ENCODE measurements at regions not wholly inside any gene's neighbourhood (a gene's known extent, or its start where the extent isn't known, plus 50 kb on each side); places are given as distances from the start of the nearest gene placed in this dataset. TPM values are rescaled to one million over a fixed set of nuclear protein-coding genes. Genes with fewer than 3 reads are reported as not detected.
"Not testable (repeated sequence)": the region's sequence is repeated elsewhere in the genome, so short reads cannot be mapped to it uniquely, and the experiment has no call there.

DNA sequence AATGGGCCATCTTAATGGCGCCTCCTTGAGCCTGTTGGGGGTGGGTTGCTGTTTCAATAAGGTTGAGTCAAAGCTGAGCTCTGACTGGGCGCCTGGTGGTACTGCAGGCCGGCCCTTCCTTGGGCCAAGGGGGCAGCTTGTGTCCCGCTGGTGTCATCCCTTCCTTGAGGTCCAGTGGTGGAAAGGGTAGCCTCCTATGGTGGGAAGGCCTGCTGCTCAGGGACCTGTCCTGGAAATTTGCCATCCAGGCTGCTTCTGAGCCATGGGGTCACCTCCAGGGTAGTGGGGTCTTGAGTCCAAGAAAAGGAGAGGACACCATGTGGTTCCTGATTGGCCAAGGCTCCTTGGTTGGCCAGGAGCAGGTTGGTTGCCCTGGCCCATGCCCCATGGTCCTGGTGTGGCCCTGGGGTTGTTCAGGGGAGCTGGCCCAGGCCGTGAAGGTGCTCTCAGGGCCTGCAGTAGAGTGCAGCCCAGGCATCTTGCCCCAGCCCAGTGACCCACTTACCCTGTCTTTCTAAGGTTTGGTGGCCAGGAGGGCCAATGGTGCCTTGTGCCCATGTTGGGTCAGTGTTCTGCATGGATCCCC, 188.7 kb downstream of the UBE3A start:
- Histone ChIP-seq H3K9me3 (ENCODE audit: control insufficient read depth, insufficient read depth, low read length) (peaks cover 75% of the 10 kb centered on the region), H3K27me3 (ENCODE audit: control insufficient read depth, insufficient read depth, low read length) (no peaks in the 10 kb centered on the region), H3K4me3 (ENCODE audit: low read depth, low read length) (no peak overlapping the region), H3K27ac (ENCODE audit: low read depth, low read length) (no peak overlapping the region)
- TF ChIP-seq CTCF (IDR thresholded peaks at IDR 0.05; ENCODE audit: low read depth, low read length): no peak
- CTCF ChIA-PET: no interaction called here
- POLR2A ChIA-PET: no interaction called here
- no peak for DNase-seq (ENCODE audit: low read depth, low spot score)

GRCh38 chr15:25250906-25251622, 187.8 kb downstream of the UBE3A start:
- ChIA-PET POLR2A (no interaction called here), CTCF (no interaction called here)
- Histone ChIP-seq H3K27ac (ENCODE audit: low read depth, low read length) (no peak overlapping the region), H3K27me3 (ENCODE audit: control insufficient read depth, insufficient read depth, low read length) (no peaks in the 10 kb centered on the region), H3K4me3 (ENCODE audit: low read depth, low read length) (no peak overlapping the region), H3K9me3 (ENCODE audit: control insufficient read depth, insufficient read depth, low read length) (peaks cover 65% of the 10 kb centered on the region)
- no peak for DNase-seq (ENCODE audit: low read depth, low spot score)
- no peak for TF ChIP-seq CTCF (IDR thresholded peaks at IDR 0.05; ENCODE audit: low read depth, low read length)

GRCh38 chr15:25251700-25252390, 187.0 kb downstream of the UBE3A start:
- no peak overlapping the region for H3K4me3 ChIP-seq (ENCODE audit: low read depth, low read length)
- H3K27me3 ChIP-seq (ENCODE audit: control insufficient read depth, insufficient read depth, low read length): no peaks in the 10 kb centered on the region
- TF ChIP-seq CTCF (IDR thresholded peaks at IDR 0.05; ENCODE audit: low read depth, low read length): no peak
- peaks cover 57% of the 10 kb centered on the region for H3K9me3 ChIP-seq (ENCODE audit: control insufficient read depth, insufficient read depth, low read length)
- POLR2A ChIA-PET: no interaction called here
- no peak overlapping the region for H3K27ac ChIP-seq (ENCODE audit: low read depth, low read length)
- CTCF ChIA-PET: no interaction called here
- DNase-seq (ENCODE audit: low read depth, low spot score): no peak

- H3K27me3 ChIP-seq (ENCODE audit: control insufficient read depth, insufficient read depth, low read length); H3K4me3 ChIP-seq (ENCODE audit: low read depth, low read length); DNase-seq (ENCODE audit: low read depth, low spot score); CTCF ChIA-PET; H3K27ac ChIP-seq (ENCODE audit: low read depth, low read length); POLR2A ChIA-PET: not testable (repeated sequence)
- H3K9me3 ChIP-seq (ENCODE audit: control insufficient read depth, insufficient read depth, low read length): peaks cover 43% of the 10 kb centered on the region
Observed at GRCh38 chr15:25253048-25253973, 185.5 kb downstream of the UBE3A start.

DNA sequence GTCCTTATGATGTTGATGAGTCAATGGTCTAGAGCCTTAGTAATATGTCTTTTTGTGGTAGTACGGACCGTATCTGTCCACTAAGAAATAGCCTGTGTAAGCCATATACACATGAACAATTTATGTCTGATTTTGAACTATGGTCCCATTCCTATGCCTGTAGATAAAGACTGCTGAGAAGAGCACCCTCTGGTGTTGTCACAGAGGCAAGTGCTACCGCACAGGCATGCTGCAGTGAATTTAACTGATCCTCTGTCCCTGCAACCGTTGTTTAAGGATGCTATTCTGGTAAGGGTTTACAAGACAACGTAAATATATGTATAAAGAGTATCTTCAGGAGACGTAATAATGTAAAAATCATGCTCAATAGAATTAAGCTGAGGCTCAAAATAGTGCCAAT, 170.7 kb downstream of the UBE3A start:
- ChIA-PET CTCF (no interaction called here), POLR2A (no interaction called here)
- H3K4me3 ChIP-seq (ENCODE audit: low read depth, low read length): no peak overlapping the region
- H3K27ac ChIP-seq (ENCODE audit: low read depth, low read length): no peak overlapping the region
- H3K9me3 ChIP-seq (ENCODE audit: control insufficient read depth, insufficient read depth, low read length): no peaks in the 10 kb centered on the region
- H3K27me3 ChIP-seq (ENCODE audit: control insufficient read depth, insufficient read depth, low read length): no peaks in the 10 kb centered on the region
- TF ChIP-seq CTCF (IDR thresholded peaks at IDR 0.05; ENCODE audit: low read depth, low read length): no peak
- no peak for DNase-seq (ENCODE audit: low read depth, low spot score)

Small RNAs in the stretch of these regions (small RNA-seq; reads per million reads assigned to genes)
- gene RF00105 (ENCODE audit: insufficient read length, low read depth) (not detected), gene SNORD115-1 (ENCODE audit: insufficient read length, low read depth) (not detected), gene SNORD115-10 (ENCODE audit: insufficient read length, low read depth) (not detected), gene SNORD115-11 (ENCODE audit: insufficient read length, low read depth) (not detected), gene SNORD115-12 (ENCODE audit: insufficient read length, low read depth) (not detected), gene SNORD115-14 (ENCODE audit: insufficient read length, low read depth) (not detected), gene SNORD115-15 (ENCODE audit: insufficient read length, low read depth) (not detected), gene SNORD115-16 (ENCODE audit: insufficient read length, low read depth) (not detected), gene SNORD115-17 (ENCODE audit: insufficient read length, low read depth) (not detected), gene SNORD115-18 (ENCODE audit: insufficient read length, low read depth) (not detected), gene SNORD115-19 (ENCODE audit: insufficient read length, low read depth) (not detected), gene SNORD115-2 (ENCODE audit: insufficient read length, low read depth) (not detected), gene SNORD115-20 (ENCODE audit: insufficient read length, low read depth) (not detected), gene SNORD115-21 (ENCODE audit: insufficient read length, low read depth) (not detected), gene SNORD115-22 (ENCODE audit: insufficient read length, low read depth) (not detected), gene SNORD115-23 (ENCODE audit: insufficient read length, low read depth) (not detected), gene SNORD115-24 (ENCODE audit: insufficient read length, low read depth) (not detected), gene SNORD115-25 (ENCODE audit: insufficient read length, low read depth) (not detected), gene SNORD115-27 (ENCODE audit: insufficient read length, low read depth) (not detected), gene SNORD115-28 (ENCODE audit: insufficient read length, low read depth) (not detected), gene SNORD115-29 (ENCODE audit: insufficient read length, low read depth) (not detected), gene SNORD115-3 (ENCODE audit: insufficient read length, low read depth) (not detected), gene SNORD115-30 (ENCODE audit: insufficient read length, low read depth) (not detected), gene SNORD115-31 (ENCODE audit: insufficient read length, low read depth) (not detected), gene SNORD115-32 (ENCODE audit: insufficient read length, low read depth) (not detected), gene SNORD115-33 (ENCODE audit: insufficient read length, low read depth) (not detected), gene SNORD115-34 (ENCODE audit: insufficient read length, low read depth) (not detected), gene SNORD115-35 (ENCODE audit: insufficient read length, low read depth) (not detected), gene SNORD115-36 (ENCODE audit: insufficient read length, low read depth) (not detected), gene SNORD115-37 (ENCODE audit: insufficient read length, low read depth) (not detected), gene SNORD115-38 (ENCODE audit: insufficient read length, low read depth) (not detected), gene SNORD115-39 (ENCODE audit: insufficient read length, low read depth) (not detected), gene SNORD115-4 (ENCODE audit: insufficient read length, low read depth) (not detected), gene SNORD115-40 (ENCODE audit: insufficient read length, low read depth) (not detected), gene SNORD115-41 (ENCODE audit: insufficient read length, low read depth) (not detected), gene SNORD115-42 (ENCODE audit: insufficient read length, low read depth) (not detected), gene SNORD115-43 (ENCODE audit: insufficient read length, low read depth) (not detected), gene SNORD115-44 (ENCODE audit: insufficient read length, low read depth) (not detected), gene SNORD115-45 (ENCODE audit: insufficient read length, low read depth) (not detected), gene SNORD115-46 (ENCODE audit: insufficient read length, low read depth) (not detected), gene SNORD115-47 (ENCODE audit: insufficient read length, low read depth) (not detected), gene SNORD115-5 (ENCODE audit: insufficient read length, low read depth) (not detected), gene SNORD115-6 (ENCODE audit: insufficient read length, low read depth) (not detected), gene SNORD115-7 (ENCODE audit: insufficient read length, low read depth) (not detected), gene SNORD115-8 (ENCODE audit: insufficient read length, low read depth) (not detected), gene SNORD115-9 (ENCODE audit: insufficient read length, low read depth) (not detected), gene SNORD116-1 (ENCODE audit: insufficient read length, low read depth) (not detected), gene SNORD116-10 (ENCODE audit: insufficient read length, low read depth) (not detected), gene SNORD116-11 (ENCODE audit: insufficient read length, low read depth) (1.1 reads per million), gene SNORD116-12 (ENCODE audit: insufficient read length, low read depth) (1.3 reads per million), gene SNORD116-13 (ENCODE audit: insufficient read length, low read depth) (not detected), gene SNORD116-14 (ENCODE audit: insufficient read length, low read depth) (not detected), gene SNORD116-15 (ENCODE audit: insufficient read length, low read depth) (not detected), gene SNORD116-16 (ENCODE audit: insufficient read length, low read depth) (not detected), gene SNORD116-17 (ENCODE audit: insufficient read length, low read depth) (not detected), gene SNORD116-18 (ENCODE audit: insufficient read length, low read depth) (not detected), gene SNORD116-19 (ENCODE audit: insufficient read length, low read depth) (not detected), gene SNORD116-2 (ENCODE audit: insufficient read length, low read depth) (not detected), gene SNORD116-22 (ENCODE audit: insufficient read length, low read depth) (not detected), gene SNORD116-23 (ENCODE audit: insufficient read length, low read depth) (not detected), gene SNORD116-24 (ENCODE audit: insufficient read length, low read depth) (not detected), gene SNORD116-25 (ENCODE audit: insufficient read length, low read depth) (5.4 reads per million, percentile 53 among the genes with 10 or more reads in this experiment), gene SNORD116-29 (ENCODE audit: insufficient read length, low read depth) (not detected), gene SNORD116-3 (ENCODE audit: insufficient read length, low read depth) (not detected), gene SNORD116-30 (ENCODE audit: insufficient read length, low read depth) (not detected), gene SNORD116-5 (ENCODE audit: insufficient read length, low read depth) (not detected), gene SNORD116-6 (ENCODE audit: insufficient read length, low read depth) (not detected), gene SNORD116-7 (ENCODE audit: insufficient read length, low read depth) (not detected), gene SNORD116-8 (ENCODE audit: insufficient read length, low read depth) (not detected), gene SNORD116-9 (ENCODE audit: insufficient read length, low read depth) (not detected)
